ENCODE measurements at regions not wholly inside any gene's neighbourhood (a gene's known extent, or its start where the extent isn't known, plus 50 kb on each side); places are given as distances from the start of the nearest gene placed in this dataset.
"Not testable (repeated sequence)": the region's sequence is repeated elsewhere in the genome, so short reads cannot be mapped to it uniquely, and the experiment has no call there.

DNA sequence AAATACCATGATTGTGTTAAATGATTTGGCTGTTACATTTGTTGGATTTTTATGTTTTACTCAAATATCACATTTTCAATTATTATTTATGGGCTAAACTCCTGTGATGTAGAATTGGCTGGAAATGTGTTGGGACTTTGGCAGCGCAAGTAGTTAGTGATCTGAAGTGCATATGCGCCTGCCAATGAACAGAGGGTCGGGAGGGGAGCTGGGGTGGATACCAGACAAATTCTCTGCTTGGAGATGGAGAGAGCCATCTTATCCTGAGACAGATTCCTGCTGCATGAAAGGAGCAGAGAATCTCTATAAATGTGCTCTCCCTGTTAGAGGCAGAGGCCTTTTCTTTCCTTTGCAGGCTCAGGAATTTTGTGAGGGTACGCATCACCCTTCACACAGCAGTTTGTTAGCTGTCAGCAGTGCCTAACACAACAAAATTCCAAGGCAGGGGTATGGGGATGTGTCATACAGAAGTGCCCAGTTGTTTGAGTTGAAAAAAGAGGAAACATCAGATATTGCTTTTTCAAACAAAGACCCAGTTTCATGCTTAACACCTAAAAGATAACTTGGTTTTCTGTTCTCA lies 489.1 kb downstream of the CSNK1G3 start:
- no peaks in the 10 kb centered on the region for H3K36me3 Mint-ChIP-seq
- H3K9me3 Mint-ChIP-seq, result peaks cover 0 to 10% (median 3%) of the 10 kb centered on the region in 6 donors
- H3K4me3 Mint-ChIP-seq, result no peak overlapping the region
- no peak for DNase-seq
- H3K27ac Mint-ChIP-seq, result no peak overlapping the region
- H3K27me3 Mint-ChIP-seq (ENCODE audit: low read depth in 3 of 3), result peaks cover 0 to 2% (median 0%) of the 10 kb centered on the region in 3 donors
- no peaks in the 10 kb centered on the region for H3K4me1 Mint-ChIP-seq

DNA sequence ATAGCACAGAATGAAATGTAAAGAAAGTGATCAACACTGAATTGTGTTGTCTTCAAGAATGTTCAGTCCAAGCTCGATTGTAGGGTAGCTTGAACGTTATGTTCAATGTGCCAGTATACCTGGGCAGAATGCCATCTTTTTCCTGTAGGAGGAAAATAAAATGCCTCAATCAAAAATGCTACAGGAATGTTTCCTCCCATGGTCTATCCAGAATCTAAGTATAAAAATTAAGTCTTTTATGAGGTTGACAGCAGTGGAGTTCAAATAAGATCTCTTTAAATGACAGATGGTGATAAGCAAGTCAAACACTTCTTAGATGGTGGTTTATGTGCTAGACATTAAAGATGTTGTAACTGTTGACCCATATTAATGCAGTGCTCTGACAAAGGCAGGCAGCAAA lies 488.6 kb downstream of the CSNK1G3 start:
- Mint-ChIP-seq H3K27me3 (ENCODE audit: low read depth in 3 of 3) (peaks cover 0 to 2% (median 0%) of the 10 kb centered on the region in 3 donors), H3K9me3 (peaks cover 0 to 10% (median 3%) of the 10 kb centered on the region in 6 donors), H3K4me3 (no peak overlapping the region), H3K4me1 (no peaks in the 10 kb centered on the region), H3K27ac (no peak overlapping the region), H3K36me3 (no peaks in the 10 kb centered on the region)
- no peak for DNase-seq

DNA sequence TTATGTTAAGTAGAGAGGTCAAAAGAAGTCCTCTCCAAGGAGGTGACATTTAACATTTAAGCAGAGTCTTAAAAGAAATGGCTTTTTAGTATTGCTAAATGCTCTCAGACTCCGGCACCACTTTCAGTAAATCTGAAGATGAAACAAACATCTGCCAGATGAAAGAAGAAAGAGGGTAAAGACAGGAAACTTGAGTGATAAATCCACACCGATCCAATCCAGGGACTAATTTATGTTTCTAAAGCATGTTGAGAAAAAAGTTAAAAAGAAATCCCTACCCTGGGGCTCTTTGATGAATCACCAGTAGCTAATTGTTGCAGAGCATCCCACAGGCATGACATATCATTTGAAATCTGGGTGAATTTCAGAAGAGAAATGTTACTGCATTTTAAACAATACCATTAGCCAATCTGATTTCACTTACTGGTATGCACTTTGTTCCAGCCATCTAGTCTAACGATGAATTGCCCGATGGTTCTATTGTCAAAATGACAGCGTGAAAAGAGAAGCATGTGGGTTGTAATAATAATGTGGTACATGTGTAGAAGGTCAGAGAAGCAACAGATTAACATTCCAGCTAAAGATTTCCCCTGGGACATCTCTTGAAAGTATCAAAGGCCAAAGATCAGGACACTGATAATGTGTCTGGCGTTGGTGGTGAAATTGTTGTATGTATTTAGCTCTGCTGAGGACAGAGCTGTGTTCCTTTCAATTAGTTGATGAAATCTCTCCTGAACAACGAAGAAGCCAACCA lies 485.7 kb downstream of the CSNK1G3 start:
- Mint-ChIP-seq H3K4me1 (no peaks in the 10 kb centered on the region), H3K27ac (no peak overlapping the region), H3K27me3 (ENCODE audit: low read depth in 3 of 3) (peaks cover 0 to 2% (median 0%) of the 10 kb centered on the region in 3 donors), H3K9me3 (peaks cover 0 to 10% (median 4%) of the 10 kb centered on the region in 6 donors), H3K4me3 (no peak overlapping the region), H3K36me3 (no peaks in the 10 kb centered on the region)
- no peak for DNase-seq

DNA sequence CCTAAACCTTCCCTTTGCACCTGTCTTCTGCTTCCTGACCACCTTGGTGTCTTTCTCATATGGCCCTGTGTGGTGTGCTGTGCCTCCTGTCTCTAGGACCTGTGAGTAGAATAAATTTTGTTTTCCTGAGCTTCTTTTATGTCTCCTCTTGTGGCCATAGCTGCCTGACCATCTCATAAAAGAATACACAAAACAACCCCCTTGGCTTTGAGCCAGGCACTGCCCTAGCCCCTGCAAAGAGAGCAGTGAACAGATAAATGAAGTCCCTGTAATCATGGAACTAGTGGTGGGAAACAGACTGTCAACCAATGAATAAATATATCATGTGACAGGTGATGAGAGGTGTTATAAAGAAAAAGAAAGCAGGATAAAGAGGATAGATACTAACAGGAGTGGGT lies 485.1 kb downstream of the CSNK1G3 start:
- H3K36me3 Mint-ChIP-seq, result no peaks in the 10 kb centered on the region
- H3K27ac Mint-ChIP-seq, result no peak overlapping the region
- DNase-seq, result no peak
- H3K27me3 Mint-ChIP-seq (ENCODE audit: low read depth in 3 of 3), result peaks cover 0 to 2% (median 0%) of the 10 kb centered on the region in 3 donors
- no peaks in the 10 kb centered on the region for H3K4me1 Mint-ChIP-seq
- H3K4me3 Mint-ChIP-seq, result no peak overlapping the region
- peaks cover 0 to 10% (median 4%) of the 10 kb centered on the region in 6 donors for H3K9me3 Mint-ChIP-seq

DNA sequence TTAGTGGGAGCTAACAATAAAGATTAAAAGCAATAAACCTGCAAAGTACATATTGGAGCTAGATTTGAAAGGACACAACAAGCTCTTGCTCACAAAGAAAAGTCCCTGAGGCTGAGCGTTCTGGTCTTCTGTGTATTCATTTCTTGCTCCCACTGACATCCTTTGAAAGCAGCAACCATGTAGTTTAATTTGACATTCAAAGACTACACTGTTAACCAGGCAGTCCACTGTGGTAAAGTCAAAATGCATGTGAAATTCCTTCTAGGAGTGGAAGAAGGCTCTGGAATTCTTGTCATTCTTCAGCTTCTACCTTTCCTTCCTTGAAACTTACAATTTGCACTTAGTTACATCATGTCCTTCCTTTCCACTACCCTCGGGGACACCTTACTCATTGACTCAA lies 480.7 kb downstream of the CSNK1G3 start:
- no peaks in the 10 kb centered on the region for H3K36me3 Mint-ChIP-seq
- H3K4me3 Mint-ChIP-seq, result no peak overlapping the region

DNA sequence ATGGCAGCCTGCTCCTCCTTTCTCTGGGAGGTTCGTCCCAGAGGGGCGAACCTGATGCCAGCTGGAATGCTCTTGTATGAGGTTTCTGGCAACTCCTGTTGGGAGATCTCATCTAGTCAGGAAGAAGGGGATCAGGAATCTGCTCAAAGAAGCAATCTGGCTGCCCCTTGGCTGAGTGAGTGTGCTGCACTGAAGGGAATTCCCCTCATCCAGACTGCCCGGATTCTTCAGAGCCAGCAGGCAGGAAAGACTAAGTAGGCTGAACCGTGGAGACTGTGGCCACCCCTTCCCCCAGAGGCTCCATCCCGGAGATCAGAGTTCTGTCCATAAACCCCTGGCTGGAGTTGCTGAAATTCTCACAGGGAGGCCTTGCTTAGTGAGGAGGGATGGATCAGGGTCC lies 476.0 kb downstream of the CSNK1G3 start:
- Mint-ChIP-seq H3K27ac (no peak overlapping the region), H3K9me3 (peaks cover 8 to 42% (median 14%) of the 10 kb centered on the region in 6 donors), H3K27me3 (ENCODE audit: low read depth in 3 of 3) (peaks cover 0 to 5% (median 0%) of the 10 kb centered on the region in 3 donors), H3K36me3 (no peaks in the 10 kb centered on the region), H3K4me1 (no peaks in the 10 kb centered on the region), H3K4me3 (no peak overlapping the region)
- no peak for DNase-seq

More for the DNA sequence above, 480.7 kb downstream of the CSNK1G3 start:
- Mint-ChIP-seq H3K4me1 (no peaks in the 10 kb centered on the region), H3K27ac (no peak overlapping the region), H3K9me3 (peaks cover 0 to 15% (median 7%) of the 10 kb centered on the region in 6 donors), H3K27me3 (ENCODE audit: low read depth in 3 of 3) (peaks cover 0 to 2% (median 0%) of the 10 kb centered on the region in 3 donors)
- no peak for DNase-seq

DNA sequence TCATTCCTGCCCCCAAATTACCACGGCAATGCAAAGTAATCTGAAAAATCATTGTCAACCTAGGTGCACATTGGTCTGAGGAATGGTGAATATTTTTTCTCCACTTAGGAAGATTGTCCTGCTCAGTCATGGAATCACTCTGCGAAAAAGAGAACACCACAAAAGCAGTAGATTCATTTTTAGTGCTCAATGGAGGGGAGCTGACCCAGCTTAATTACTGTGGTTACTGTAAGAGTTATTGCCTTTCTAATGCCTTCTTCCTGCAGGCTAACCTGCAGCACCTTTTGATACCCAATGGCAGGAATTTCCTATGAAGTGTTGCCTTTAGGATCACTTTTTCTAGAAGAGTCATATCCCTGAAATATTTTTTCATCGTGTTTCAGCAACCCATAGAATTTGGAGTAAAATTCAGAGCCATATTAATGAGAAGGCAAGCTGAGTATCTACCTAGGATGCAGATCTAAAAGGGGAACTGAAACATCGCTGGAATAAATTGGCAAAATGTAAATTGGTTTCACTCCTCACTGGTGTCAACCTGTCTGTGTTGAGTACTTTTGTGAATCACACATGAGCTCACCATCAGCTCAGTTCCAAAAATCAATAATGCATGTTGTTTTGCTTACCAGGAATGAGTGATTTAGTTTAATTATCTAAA lies 464.5 kb downstream of the CSNK1G3 start:
- Mint-ChIP-seq H3K4me1 (no peaks in the 10 kb centered on the region), H3K27me3 (ENCODE audit: low read depth in 3 of 3) (no peaks in the 10 kb centered on the region), H3K27ac (no peak overlapping the region), H3K36me3 (no peaks in the 10 kb centered on the region), H3K9me3 (peaks cover 1 to 24% (median 6%) of the 10 kb centered on the region in 6 donors), H3K4me3 (no peak overlapping the region)
- no peak for DNase-seq

DNA sequence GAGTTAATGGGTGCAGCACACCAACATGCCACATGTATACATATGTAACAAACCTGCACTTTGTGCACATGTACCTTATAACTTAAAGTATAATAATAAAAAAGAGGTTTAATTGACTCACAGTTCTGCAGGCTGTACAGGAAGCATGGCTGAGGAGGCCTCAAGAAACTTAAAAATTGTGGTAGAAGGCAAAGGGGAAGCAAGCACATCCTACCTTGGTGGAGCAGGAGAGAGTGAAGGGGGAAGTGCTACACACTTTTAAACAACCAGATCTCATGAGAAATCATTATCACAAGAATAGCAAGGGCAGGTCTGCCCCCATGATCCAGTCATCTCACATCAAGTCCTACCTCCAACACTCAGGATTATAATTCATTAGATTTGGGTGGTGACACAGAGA lies 463.5 kb downstream of the CSNK1G3 start:
- not testable (repeated sequence) for H3K4me1 Mint-ChIP-seq; H3K27ac Mint-ChIP-seq; H3K36me3 Mint-ChIP-seq; DNase-seq; H3K27me3 Mint-ChIP-seq (ENCODE audit: low read depth in 3 of 3); H3K4me3 Mint-ChIP-seq
- peaks cover 1 to 30% (median 7%) of the 10 kb centered on the region in 6 donors for H3K9me3 Mint-ChIP-seq

DNA sequence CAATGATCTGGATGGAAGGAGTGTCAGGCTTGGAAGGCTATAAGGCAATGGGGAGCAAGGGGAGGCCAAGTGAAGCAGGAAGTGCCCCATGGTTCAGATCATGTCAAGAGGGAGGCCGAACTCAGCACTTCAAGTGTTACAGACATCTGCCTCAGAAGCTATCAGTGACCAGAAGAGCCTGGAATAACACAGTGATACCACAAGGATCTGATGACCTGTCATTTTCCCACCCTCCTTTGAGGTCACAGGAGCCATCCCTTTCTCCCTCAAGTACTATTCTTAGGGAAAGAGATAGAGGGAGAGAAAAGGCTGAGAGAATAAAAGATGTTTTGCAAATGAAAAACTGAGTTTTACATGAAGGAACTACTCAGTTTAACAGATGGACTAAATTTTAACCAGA lies 454.8 kb downstream of the CSNK1G3 start:
- Mint-ChIP-seq H3K4me3 (no peak overlapping the region), H3K36me3 (no peaks in the 10 kb centered on the region), H3K27ac (no peak overlapping the region)

DNA sequence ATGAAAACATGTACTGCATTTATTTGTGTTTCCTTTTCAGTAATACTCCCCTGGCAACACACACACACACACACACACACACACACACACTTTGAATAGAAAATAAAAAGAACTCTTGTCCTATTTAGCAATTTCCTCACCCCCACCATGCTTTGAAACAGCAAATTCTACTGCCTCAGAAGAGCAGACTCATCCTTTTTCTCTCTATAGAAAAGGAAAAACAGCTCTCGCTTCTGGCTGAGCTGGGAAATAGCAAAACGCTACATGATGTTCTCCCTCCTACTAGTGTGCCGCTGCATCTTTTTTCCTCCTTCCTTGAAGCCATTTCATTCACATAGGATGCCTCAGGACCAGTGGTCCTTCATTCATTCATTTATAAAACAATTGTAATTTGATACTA lies 453.6 kb downstream of the CSNK1G3 start:
- Mint-ChIP-seq H3K27ac (no peak overlapping the region), H3K27me3 (ENCODE audit: low read depth in 3 of 3) (peaks cover 0 to 1% (median 0%) of the 10 kb centered on the region in 3 donors), H3K4me3 (no peak overlapping the region), H3K9me3 (peaks cover 3 to 24% (median 5%) of the 10 kb centered on the region in 6 donors), H3K36me3 (no peaks in the 10 kb centered on the region), H3K4me1 (no peaks in the 10 kb centered on the region)
- DNase-seq, result no peak

More for the DNA sequence above, 454.8 kb downstream of the CSNK1G3 start:
- Mint-ChIP-seq H3K4me1 (no peaks in the 10 kb centered on the region), H3K27me3 (ENCODE audit: low read depth in 3 of 3) (peaks cover 0 to 1% (median 0%) of the 10 kb centered on the region in 3 donors), H3K9me3 (peaks cover 3 to 28% (median 5%) of the 10 kb centered on the region in 6 donors)
- no peak for DNase-seq

DNA sequence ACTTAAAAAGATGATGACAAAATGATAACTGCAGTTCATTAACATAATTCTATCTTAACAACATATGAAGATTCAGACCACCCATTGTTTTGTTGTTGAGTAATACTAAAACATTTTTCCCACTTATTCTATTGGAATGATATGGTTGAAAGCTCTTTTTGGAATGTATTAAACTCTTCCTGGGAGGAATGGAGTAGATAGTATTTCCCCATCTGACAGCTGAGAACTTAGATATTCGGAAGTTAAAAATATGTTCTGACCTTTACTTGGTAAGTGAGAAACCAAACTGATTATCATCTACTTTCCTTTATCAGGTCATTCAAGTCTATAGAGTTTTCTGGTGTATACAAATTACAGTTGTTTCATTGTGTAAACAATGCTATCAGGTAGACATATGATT lies 452.9 kb downstream of the CSNK1G3 start:
- Mint-ChIP-seq H3K27me3 (ENCODE audit: low read depth in 3 of 3) (peaks cover 0 to 1% (median 0%) of the 10 kb centered on the region in 3 donors), H3K4me3 (no peak overlapping the region)

DNA sequence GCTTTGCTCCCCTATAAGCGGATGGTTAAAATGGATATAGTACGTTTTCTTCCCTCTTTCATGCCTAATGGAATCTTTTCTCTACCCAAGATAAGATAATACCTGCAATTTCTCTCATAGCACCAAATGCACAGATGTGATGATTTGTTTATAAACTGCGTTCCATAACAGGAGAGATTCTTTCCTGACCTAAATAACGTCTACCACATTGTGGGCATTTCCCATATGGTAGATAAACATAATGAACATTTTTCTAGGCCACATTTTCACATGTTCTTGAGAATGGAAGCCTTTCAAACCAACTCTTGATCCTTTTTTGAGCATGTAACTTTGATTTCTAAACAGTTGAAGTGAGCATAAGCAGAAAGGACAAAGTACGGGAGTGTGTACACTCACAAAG lies 448.5 kb downstream of the CSNK1G3 start:
- Mint-ChIP-seq H3K36me3 (no peaks in the 10 kb centered on the region), H3K4me3 (no peak overlapping the region), H3K9me3 (peaks cover 2 to 14% (median 5%) of the 10 kb centered on the region in 6 donors), H3K27ac (no peak overlapping the region), H3K27me3 (ENCODE audit: low read depth in 3 of 3) (peaks cover 0 to 1% (median 0%) of the 10 kb centered on the region in 3 donors), H3K4me1 (no peaks in the 10 kb centered on the region)
- DNase-seq, result no peak

More for the DNA sequence above, 452.9 kb downstream of the CSNK1G3 start:
- Mint-ChIP-seq H3K4me1 (no peaks in the 10 kb centered on the region), H3K27ac (no peak overlapping the region), H3K9me3 (peaks cover 3 to 26% (median 4%) of the 10 kb centered on the region in 6 donors), H3K36me3 (no peaks in the 10 kb centered on the region)
- no peak for DNase-seq

DNA sequence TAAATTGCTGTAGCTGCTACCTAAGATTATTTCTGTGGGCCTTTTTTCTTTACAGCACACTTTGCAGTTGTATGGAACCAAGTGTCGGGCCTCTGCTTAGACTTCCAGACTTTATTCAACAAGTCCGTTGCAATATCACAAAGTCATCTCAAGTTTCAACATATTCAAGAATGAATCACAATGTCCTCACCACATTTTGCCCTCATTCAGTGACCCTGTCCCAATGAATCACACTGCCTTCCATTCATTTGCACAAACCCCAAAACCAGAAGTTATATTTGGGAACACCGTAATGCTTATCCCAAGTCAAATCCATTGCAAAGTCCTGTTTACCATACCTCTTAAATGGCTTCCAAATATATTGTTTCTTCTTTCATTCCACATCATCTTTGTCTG lies 439.6 kb downstream of the CSNK1G3 start:
- no peaks in the 10 kb centered on the region for H3K36me3 Mint-ChIP-seq
- no peaks in the 10 kb centered on the region for H3K4me1 Mint-ChIP-seq
- H3K4me3 Mint-ChIP-seq, result no peak overlapping the region
- no peaks in the 10 kb centered on the region for H3K27me3 Mint-ChIP-seq (ENCODE audit: low read depth in 3 of 3)
- no peak for DNase-seq
- H3K27ac Mint-ChIP-seq, result no peak overlapping the region
- H3K9me3 Mint-ChIP-seq, result peaks cover 0 to 24% (median 9%) of the 10 kb centered on the region in 6 donors

Data from immature natural killer cell (primary cell).